Loucy (cell line): ENCODE measurements at regions not wholly inside any gene's neighbourhood (a gene's known extent, or its start where the extent isn't known, plus 50 kb on each side); places are given as distances from the start of the nearest gene placed in this dataset.

ENCODE experiments used
- H2AFZ ChIP-seq: fragments of 200-600 bp; sonication (generic); 2 replicates; pipeline ENCODE4 v1.6.0; 2016; ENCODE audit warnings: antibody characterized with exemption, mild to moderate bottlenecking, low read length, moderate library complexity
- H3F3A ChIP-seq: fragments of 200-600 bp; 2 replicates; pipeline ENCODE4 v1.6.0; 2016; ENCODE audit warnings: antibody characterized with exemption, low read depth, mild to moderate bottlenecking
- H3K27me3 ChIP-seq: fragments of 200-600 bp; sonication (generic); 2 replicates; pipeline ENCODE4 v1.6.1; 2014; ENCODE audit warnings: low read length, mild to moderate bottlenecking; ENCODE audit not compliant: insufficient read depth, poor library complexity, severe bottlenecking
- H3K36me3 ChIP-seq: fragments of 200-600 bp; sonication (generic); 2 replicates; pipeline ENCODE4 v1.6.1; 2016; ENCODE audit warnings: low read length; ENCODE audit not compliant: insufficient read depth
- H3K4me1 ChIP-seq: fragments of 200-600 bp; sonication (generic); 2 replicates; pipeline ENCODE4 v1.5.1; 2014; ENCODE audit warnings: low read length, mild to moderate bottlenecking; ENCODE audit not compliant: insufficient read depth, poor library complexity, severe bottlenecking
- H3K4me2 ChIP-seq: fragments of 200-600 bp; sonication (generic); 2 replicates; pipeline ENCODE4 v1.6.0; 2014; ENCODE audit warnings: antibody characterized with exemption, low read length, low read depth, mild to moderate bottlenecking; ENCODE audit not compliant: poor library complexity, severe bottlenecking
- H3K4me3 ChIP-seq: fragments of 200-600 bp; sonication (generic); 2 replicates; pipeline ENCODE4 v1.5.1; 2014; ENCODE audit warnings: low read length, mild to moderate bottlenecking, mixed read lengths; ENCODE audit not compliant: poor library complexity, severe bottlenecking
- H3K79me2 ChIP-seq: fragments of 200-600 bp; sonication (generic); 2 replicates; pipeline ENCODE4 v1.6.1; 2014; ENCODE audit warnings: low read length; ENCODE audit not compliant: insufficient read depth
- H3K9ac ChIP-seq: fragments of 200-600 bp; sonication (generic); 2 replicates; pipeline ENCODE4 v1.6.0; 2014; ENCODE audit warnings: mild to moderate bottlenecking, low read depth, low read length, moderate library complexity; ENCODE audit not compliant: poor library complexity, severe bottlenecking
- H3K9me2 ChIP-seq: fragments of 200-600 bp; sonication (generic); replicated peaks from 2 replicates; pipeline ENCODE4 v1.6.1; 2016; ENCODE audit warnings: low read depth, low read length, mixed read lengths
- H3K9me3 ChIP-seq: fragments of 200-600 bp; sonication (generic); 2 replicates; pipeline ENCODE4 v1.6.1; 2014; ENCODE audit warnings: mild to moderate bottlenecking, antibody characterized with exemption, low read length, low read depth; ENCODE audit not compliant: insufficient read depth
- H4K20me1 ChIP-seq: fragments of 200-600 bp; sonication (generic); 2 replicates; pipeline ENCODE4 v1.6.0; 2014; ENCODE audit warnings: antibody characterized with exemption, low read length, mild to moderate bottlenecking; ENCODE audit not compliant: insufficient read depth, poor library complexity, severe bottlenecking
- EZH2phosphoT487 ChIP-seq: fragments of 200-600 bp; IDR thresholded peaks from 2 replicates; pipeline ENCODE4 v1.6.1; 2018; ENCODE audit warnings: antibody characterized with exemption, mild to moderate bottlenecking, moderate library complexity, borderline replicate concordance
- TF ChIP-seq, protein P1 (sequence below): fragments of 200-600 bp; sonication (generic); conservative IDR thresholded peaks from 2 replicates; pipeline ENCODE4 v1.5.1; 2014; ENCODE audit warnings: mild to moderate bottlenecking, antibody characterized with exemption, low read length

DNA sequence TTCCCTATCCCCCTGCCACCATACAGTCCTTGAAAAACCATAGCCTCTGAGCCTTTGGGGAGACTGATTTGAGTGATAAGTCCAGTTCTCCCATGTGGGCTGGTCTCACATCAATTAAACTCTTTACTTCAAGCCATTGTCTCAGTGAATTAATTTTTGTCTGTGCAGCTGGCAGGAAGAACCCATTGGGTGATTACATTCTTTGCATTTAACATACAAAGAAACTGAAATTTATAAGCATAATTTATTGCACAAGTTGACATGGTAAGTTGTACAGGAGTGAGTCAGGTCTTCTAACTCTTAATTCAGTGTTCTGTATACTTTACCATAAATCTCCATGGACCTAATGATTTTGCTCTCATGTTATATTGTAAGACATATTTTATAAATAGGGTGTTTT lies 1613.0 kb upstream of the LRRTM3 start:
- Histone ChIP-seq H3K4me2 (no peak overlapping the region), H2AFZ (no peak overlapping the region)

DNA sequence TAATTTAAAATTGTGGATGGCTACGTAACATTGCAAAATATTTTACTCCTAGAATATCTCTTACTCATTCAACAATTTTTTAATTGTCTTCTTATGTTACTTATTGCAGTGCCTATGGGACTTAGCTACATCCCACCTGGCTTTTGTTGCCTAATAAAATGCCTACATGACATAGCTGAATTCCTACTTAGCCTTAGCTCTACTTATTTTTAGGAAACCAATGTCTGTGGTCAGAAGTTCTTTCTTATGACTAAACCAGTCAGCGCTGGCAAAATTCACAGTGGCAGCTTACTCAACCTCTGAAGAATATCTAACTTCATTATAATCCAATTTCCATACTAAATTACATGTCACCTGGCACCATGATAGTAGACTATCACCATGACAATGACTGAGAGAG lies 1612.4 kb upstream of the LRRTM3 start:
- no peaks in the 10 kb centered on the region for H3F3A ChIP-seq
- H3K9me3 ChIP-seq, result no peaks in the 10 kb centered on the region
- H3K27me3 ChIP-seq, result no peaks in the 10 kb centered on the region
- H3K36me3 ChIP-seq, result no peaks in the 10 kb centered on the region
- no peak overlapping the region for H3K4me3 ChIP-seq
- no peaks in the 10 kb centered on the region for H4K20me1 ChIP-seq
- no peak overlapping the region for H3K9ac ChIP-seq
- TF ChIP-seq, protein P1, sequence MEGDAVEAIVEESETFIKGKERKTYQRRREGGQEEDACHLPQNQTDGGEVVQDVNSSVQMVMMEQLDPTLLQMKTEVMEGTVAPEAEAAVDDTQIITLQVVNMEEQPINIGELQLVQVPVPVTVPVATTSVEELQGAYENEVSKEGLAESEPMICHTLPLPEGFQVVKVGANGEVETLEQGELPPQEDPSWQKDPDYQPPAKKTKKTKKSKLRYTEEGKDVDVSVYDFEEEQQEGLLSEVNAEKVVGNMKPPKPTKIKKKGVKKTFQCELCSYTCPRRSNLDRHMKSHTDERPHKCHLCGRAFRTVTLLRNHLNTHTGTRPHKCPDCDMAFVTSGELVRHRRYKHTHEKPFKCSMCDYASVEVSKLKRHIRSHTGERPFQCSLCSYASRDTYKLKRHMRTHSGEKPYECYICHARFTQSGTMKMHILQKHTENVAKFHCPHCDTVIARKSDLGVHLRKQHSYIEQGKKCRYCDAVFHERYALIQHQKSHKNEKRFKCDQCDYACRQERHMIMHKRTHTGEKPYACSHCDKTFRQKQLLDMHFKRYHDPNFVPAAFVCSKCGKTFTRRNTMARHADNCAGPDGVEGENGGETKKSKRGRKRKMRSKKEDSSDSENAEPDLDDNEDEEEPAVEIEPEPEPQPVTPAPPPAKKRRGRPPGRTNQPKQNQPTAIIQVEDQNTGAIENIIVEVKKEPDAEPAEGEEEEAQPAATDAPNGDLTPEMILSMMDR, result no peak
- TF ChIP-seq EZH2phosphoT487, result no peak
- no peak overlapping the region for H2AFZ ChIP-seq
- H3K9me2 ChIP-seq, result no peaks in the 10 kb centered on the region
- no peaks in the 10 kb centered on the region for H3K4me1 ChIP-seq
- no peak overlapping the region for H3K4me2 ChIP-seq
- H3K79me2 ChIP-seq, result no peaks in the 10 kb centered on the region

More for the DNA sequence above, 1613.0 kb upstream of the LRRTM3 start:
- Histone ChIP-seq H3K36me3 (no peaks in the 10 kb centered on the region), H3F3A (no peaks in the 10 kb centered on the region), H3K9me2 (no peaks in the 10 kb centered on the region), H3K79me2 (no peaks in the 10 kb centered on the region), H3K4me1 (no peaks in the 10 kb centered on the region), H3K9ac (no peak overlapping the region), H3K4me3 (no peak overlapping the region), H3K27me3 (no peaks in the 10 kb centered on the region), H4K20me1 (no peaks in the 10 kb centered on the region), H3K9me3 (no peaks in the 10 kb centered on the region)
- no peak for TF ChIP-seq EZH2phosphoT487
- TF ChIP-seq, protein P1, result no peak

DNA sequence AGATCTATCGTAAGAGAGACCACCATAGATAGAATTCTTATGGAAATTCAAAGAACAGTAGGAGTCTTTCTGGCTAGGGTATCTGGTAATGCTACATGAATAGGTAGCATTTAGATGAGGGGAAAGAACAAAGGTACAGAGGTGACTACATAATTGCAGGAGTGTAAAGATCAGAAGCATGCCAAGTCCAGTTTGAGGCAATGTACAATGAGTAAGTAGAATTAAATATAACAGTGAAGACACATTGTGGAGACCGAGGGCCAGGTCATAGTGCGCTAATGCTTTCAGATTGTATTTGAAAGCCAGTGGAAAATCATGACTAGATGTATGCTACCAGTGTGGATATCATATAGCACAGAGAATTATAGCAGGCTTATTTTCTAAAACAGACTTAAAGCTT lies 1611.6 kb upstream of the LRRTM3 start:
- no peaks in the 10 kb centered on the region for H3K9me2 ChIP-seq
- no peaks in the 10 kb centered on the region for H3K4me1 ChIP-seq
- no peak overlapping the region for H3K4me3 ChIP-seq
- no peak overlapping the region for H3K9ac ChIP-seq
- no peaks in the 10 kb centered on the region for H4K20me1 ChIP-seq
- H2AFZ ChIP-seq, result no peak overlapping the region
- no peaks in the 10 kb centered on the region for H3K9me3 ChIP-seq
- no peak overlapping the region for H3K4me2 ChIP-seq
- no peaks in the 10 kb centered on the region for H3K36me3 ChIP-seq
- no peak for TF ChIP-seq EZH2phosphoT487
- TF ChIP-seq, protein P1, result no peak
- no peaks in the 10 kb centered on the region for H3K79me2 ChIP-seq
- H3K27me3 ChIP-seq, result no peaks in the 10 kb centered on the region
- H3F3A ChIP-seq, result no peaks in the 10 kb centered on the region
